Stomach smooth muscle (tissue), 2 donors: ENCODE measurements at regions not wholly inside any gene's neighbourhood (a gene's known extent, or its start where the extent isn't known, plus 50 kb on each side); places are given as distances from the start of the nearest gene placed in this dataset.

Experiments used
- H3K27ac ChIP-seq: one replicate; pipeline ENCODE4 v1.7.0; 2013; ENCODE audit warnings: mild to moderate bottlenecking, low read length, inconsistent platforms
- H3K27me3 ChIP-seq, 2 donors: one replicate each; pipeline ENCODE4 v1.7.0; 2013; ENCODE audit warnings: low read length in 2 of 2; ENCODE audit not compliant: insufficient read depth in 2 of 2, control insufficient read depth in 1 of 2
- H3K36me3 ChIP-seq, 2 donors: one replicate each; pipeline ENCODE4 v1.7.0; 2013; ENCODE audit warnings: low read length in 2 of 2; ENCODE audit not compliant: control insufficient read depth in 2 of 2, insufficient read depth in 2 of 2
- H3K4me1 ChIP-seq: one replicate; pipeline ENCODE4 v1.7.0; 2013; ENCODE audit warnings: low read length; ENCODE audit not compliant: control insufficient read depth, insufficient read depth
- H3K4me3 ChIP-seq, 2 donors: one replicate each; pipeline ENCODE4 v1.7.0; 2013; ENCODE audit warnings: low read length in 2 of 2
- H3K9ac ChIP-seq, 2 donors: one replicate each; pipeline ENCODE4 v1.7.0; 2013; ENCODE audit warnings: low read length in 2 of 2, mild to moderate bottlenecking in 1 of 2
- H3K9me3 ChIP-seq, 2 donors: one replicate each; pipeline ENCODE4 v1.7.0; 2013; ENCODE audit warnings: low read length in 2 of 2; ENCODE audit not compliant: control insufficient read depth in 2 of 2
- donor health status: healthy.
- donor health status: Pancreatic carcinoma.

DNA sequence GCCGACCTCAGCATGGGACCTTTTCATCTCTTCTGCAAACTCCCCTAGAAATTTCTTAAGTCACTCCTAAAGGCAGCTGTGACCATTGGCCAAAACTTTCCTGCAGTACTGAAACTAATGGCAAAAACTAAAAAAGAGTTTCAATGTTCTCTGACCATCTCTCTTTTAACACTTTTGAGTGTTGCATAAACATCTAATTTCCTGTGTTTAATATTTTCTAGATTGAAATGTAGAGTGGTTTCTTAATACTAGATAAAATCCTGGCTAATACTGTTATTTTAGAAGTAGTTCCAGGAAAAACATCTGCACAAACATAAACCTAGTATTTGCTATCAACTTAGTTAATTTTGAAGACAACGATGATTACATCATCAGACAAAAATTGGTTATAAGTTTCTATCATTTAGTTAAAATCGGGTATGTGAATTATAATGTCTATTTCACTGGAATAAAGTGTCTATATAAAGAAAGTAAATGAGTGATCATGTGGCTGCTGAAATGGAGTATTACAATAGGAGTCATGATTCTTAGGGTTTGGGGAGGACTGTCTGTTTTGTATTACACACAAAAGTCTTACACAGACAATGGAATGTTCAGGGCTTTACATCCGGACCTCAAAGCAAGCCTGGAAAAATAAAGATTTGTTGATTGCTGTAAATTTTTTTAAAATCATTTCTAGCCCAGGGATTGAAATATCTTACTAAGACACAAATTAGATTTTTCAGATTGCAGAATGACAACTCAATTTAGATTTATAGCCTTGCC lies 1323.4 kb downstream of the C4orf33 start:
- no peak overlapping the region for H3K27ac ChIP-seq
- H3K9me3 ChIP-seq, result no peaks in the 10 kb centered on the region
- no peaks in the 10 kb centered on the region for H3K27me3 ChIP-seq
- H3K9ac ChIP-seq, result no peak overlapping the region
- no peaks in the 10 kb centered on the region for H3K4me1 ChIP-seq
- no peak overlapping the region for H3K4me3 ChIP-seq
- no peaks in the 10 kb centered on the region for H3K36me3 ChIP-seq

DNA sequence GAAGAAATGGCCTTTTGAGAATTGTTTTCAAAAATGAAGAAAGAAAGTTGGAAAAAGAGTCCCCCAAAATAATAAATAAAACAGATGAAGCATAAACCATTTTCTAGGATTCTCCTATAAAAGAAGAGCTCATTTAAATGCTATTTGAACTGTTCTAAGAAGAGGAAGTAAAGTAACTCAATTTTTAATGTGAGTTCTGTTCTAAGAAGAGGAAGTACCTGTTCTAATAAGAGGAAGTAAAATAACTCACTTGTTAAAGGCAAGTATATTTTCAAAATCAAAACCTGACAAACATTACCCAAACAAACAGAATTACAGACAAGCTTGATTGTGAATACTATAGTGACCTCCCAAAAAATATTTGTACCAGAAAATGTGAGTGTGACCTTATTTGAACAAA lies 1326.3 kb downstream of the C4orf33 start:
- H3K27me3 ChIP-seq, result no peaks in the 10 kb centered on the region
- no peak overlapping the region for H3K27ac ChIP-seq

GRCh38 chr4:130424211-130424610 lies 1328.3 kb downstream of the C4orf33 start:
- Histone ChIP-seq H3K36me3 (no peaks in the 10 kb centered on the region), H3K4me1 (no peaks in the 10 kb centered on the region), H3K27me3 (no peaks in the 10 kb centered on the region), H3K9me3 (no peaks in the 10 kb centered on the region), H3K4me3 (no peak overlapping the region), H3K9ac (no peak overlapping the region), H3K27ac (no peak overlapping the region)

More for the DNA sequence above, 1326.3 kb downstream of the C4orf33 start:
- Histone ChIP-seq H3K4me3 (no peak overlapping the region), H3K9me3 (no peaks in the 10 kb centered on the region), H3K4me1 (no peaks in the 10 kb centered on the region), H3K36me3 (no peaks in the 10 kb centered on the region), H3K9ac (no peak overlapping the region)

GRCh38 chr4:130432289-130432688 lies 1336.3 kb downstream of the C4orf33 start:
- H3K9ac ChIP-seq, result no peak overlapping the region
- H3K36me3 ChIP-seq, result no peaks in the 10 kb centered on the region
- no peaks in the 10 kb centered on the region for H3K9me3 ChIP-seq
- no peak overlapping the region for H3K27ac ChIP-seq
- no peaks in the 10 kb centered on the region for H3K4me1 ChIP-seq
- no peaks in the 10 kb centered on the region for H3K27me3 ChIP-seq
- H3K4me3 ChIP-seq, result no peak overlapping the region

- no peak overlapping the region for H3K27ac ChIP-seq
- H3K4me3 ChIP-seq, result no peak overlapping the region
- H3K9ac ChIP-seq, result no peak overlapping the region
- no peaks in the 10 kb centered on the region for H3K9me3 ChIP-seq
- H3K36me3 ChIP-seq, result no peaks in the 10 kb centered on the region
- no peaks in the 10 kb centered on the region for H3K27me3 ChIP-seq
- no peaks in the 10 kb centered on the region for H3K4me1 ChIP-seq
These were observed 1353.8 kb downstream of the C4orf33 start for GRCh38 chr4:130449741-130450140.

DNA sequence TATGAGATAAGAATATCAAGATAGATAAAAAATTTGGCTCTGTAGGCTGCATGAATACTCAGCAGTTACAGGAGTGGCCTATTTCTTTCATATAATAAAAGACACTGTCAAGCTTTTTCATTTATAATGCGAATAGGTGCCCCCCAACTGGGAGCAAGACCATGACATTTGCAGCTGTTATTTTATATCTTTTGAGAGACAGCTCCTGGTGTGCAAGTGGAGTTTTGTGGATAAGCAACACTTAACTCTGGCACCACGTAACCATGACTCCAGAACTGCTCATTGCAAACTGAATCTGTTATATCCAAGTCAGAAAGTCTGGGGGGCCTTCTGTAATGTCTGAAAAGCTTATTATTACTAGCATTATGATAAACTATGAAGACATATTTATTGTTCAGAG lies 1372.4 kb downstream of the C4orf33 start:
- H3K27ac ChIP-seq, result no peak overlapping the region
- H3K27me3 ChIP-seq, result no peaks in the 10 kb centered on the region
- H3K4me3 ChIP-seq, result no peak overlapping the region
- H3K9ac ChIP-seq, result no peak overlapping the region
- no peaks in the 10 kb centered on the region for H3K4me1 ChIP-seq
- H3K9me3 ChIP-seq, result no peaks in the 10 kb centered on the region
- no peaks in the 10 kb centered on the region for H3K36me3 ChIP-seq

- H3K9ac ChIP-seq, result no peak overlapping the region
- no peak overlapping the region for H3K4me3 ChIP-seq
- no peaks in the 10 kb centered on the region for H3K27me3 ChIP-seq
- no peak overlapping the region for H3K27ac ChIP-seq
- H3K36me3 ChIP-seq, result no peaks in the 10 kb centered on the region
- H3K4me1 ChIP-seq, result no peaks in the 10 kb centered on the region
- H3K9me3 ChIP-seq, result no peaks in the 10 kb centered on the region
These were observed 1382.5 kb downstream of the C4orf33 start for GRCh38 chr4:130478406-130478805.

DNA sequence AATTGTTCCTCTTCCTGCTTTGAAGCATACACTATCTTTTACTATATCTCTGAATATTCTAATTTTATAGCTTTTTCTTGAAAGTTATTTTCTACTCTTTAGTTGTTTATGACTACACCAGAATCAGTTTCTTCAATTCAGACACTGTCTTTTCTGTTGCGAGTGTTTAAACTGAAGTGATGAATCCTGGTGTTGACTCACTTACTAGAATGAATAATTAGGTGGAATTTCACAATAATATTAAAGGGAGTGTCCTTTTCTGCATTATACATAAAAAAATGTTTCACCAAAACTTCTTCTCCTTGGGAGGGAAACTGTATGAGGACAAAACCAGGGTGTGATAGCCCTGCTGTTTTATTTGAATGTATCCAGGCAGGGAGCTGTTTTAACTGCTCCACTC lies 1383.1 kb downstream of the C4orf33 start:
- no peak overlapping the region for H3K4me3 ChIP-seq

DNA sequence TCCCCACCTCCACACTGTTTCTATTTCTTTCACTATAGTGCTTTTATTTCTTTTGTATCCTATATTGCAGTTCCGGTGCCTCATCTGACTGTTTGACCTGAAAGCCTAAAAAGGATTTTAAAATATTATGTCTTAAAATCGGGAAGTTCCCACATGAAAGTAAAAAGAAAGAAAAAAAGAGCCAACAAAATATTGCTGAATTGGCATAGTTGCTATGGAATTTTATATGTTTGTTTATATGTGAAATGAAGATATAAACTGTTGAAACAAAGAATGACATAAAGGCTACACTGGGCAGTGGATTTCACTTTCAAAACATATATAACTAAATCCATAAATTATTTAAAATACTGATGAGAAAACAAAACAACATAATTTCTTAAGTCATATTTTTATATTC lies 1383.7 kb downstream of the C4orf33 start:
- H3K27me3 ChIP-seq, result no peaks in the 10 kb centered on the region
- H3K4me1 ChIP-seq, result no peaks in the 10 kb centered on the region
- H3K4me3 ChIP-seq, result no peak overlapping the region
- no peaks in the 10 kb centered on the region for H3K36me3 ChIP-seq
- H3K27ac ChIP-seq, result no peak overlapping the region
- H3K9ac ChIP-seq, result no peak overlapping the region
- no peaks in the 10 kb centered on the region for H3K9me3 ChIP-seq

More for the DNA sequence above, 1383.1 kb downstream of the C4orf33 start:
- no peak overlapping the region for H3K27ac ChIP-seq
- no peaks in the 10 kb centered on the region for H3K36me3 ChIP-seq
- no peaks in the 10 kb centered on the region for H3K9me3 ChIP-seq
- no peaks in the 10 kb centered on the region for H3K27me3 ChIP-seq
- H3K9ac ChIP-seq, result no peak overlapping the region
- H3K4me1 ChIP-seq, result no peaks in the 10 kb centered on the region

- Histone ChIP-seq H3K36me3 (no peaks in the 10 kb centered on the region), H3K9me3 (no peaks in the 10 kb centered on the region), H3K9ac (no peak overlapping the region), H3K27ac (no peak overlapping the region), H3K4me1 (no peaks in the 10 kb centered on the region), H3K4me3 (no peak overlapping the region), H3K27me3 (no peaks in the 10 kb centered on the region)
These were observed 1388.9 kb downstream of the C4orf33 start for GRCh38 chr4:130484826-130485225.

DNA sequence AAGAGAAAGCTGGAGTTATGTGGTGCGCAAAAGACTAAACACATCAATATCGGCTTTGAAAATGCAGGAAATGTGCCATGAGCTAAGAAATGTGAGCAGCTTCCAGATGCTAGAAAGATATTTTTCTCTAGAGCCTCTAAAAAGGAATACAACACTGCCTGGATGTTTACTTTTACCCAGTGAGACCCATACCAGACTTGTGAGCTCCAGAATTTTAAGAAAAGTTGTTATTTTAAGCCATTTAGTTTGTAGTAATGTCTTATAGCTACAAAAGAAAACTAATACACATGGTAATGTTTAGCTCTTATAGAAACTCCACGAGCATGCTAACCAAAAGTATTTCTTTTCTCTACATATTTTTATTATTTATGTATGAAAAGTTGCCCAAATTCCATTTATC lies 1389.4 kb downstream of the C4orf33 start:
- no peaks in the 10 kb centered on the region for H3K9me3 ChIP-seq
- no peak overlapping the region for H3K4me3 ChIP-seq
- no peaks in the 10 kb centered on the region for H3K36me3 ChIP-seq
- no peak overlapping the region for H3K27ac ChIP-seq
- no peaks in the 10 kb centered on the region for H3K27me3 ChIP-seq
- H3K4me1 ChIP-seq, result no peaks in the 10 kb centered on the region
- no peak overlapping the region for H3K9ac ChIP-seq
